EL (cell line): ENCODE measurements at regions not wholly inside any gene's neighbourhood (a gene's known extent, or its start where the extent isn't known, plus 50 kb on each side); places are given as distances from the start of the nearest gene placed in this dataset.

ENCODE experiments used
- DNase-seq: peaks from one replicate; pipeline ENCODE4 v3.0.0-alpha.2; 2016

DNA sequence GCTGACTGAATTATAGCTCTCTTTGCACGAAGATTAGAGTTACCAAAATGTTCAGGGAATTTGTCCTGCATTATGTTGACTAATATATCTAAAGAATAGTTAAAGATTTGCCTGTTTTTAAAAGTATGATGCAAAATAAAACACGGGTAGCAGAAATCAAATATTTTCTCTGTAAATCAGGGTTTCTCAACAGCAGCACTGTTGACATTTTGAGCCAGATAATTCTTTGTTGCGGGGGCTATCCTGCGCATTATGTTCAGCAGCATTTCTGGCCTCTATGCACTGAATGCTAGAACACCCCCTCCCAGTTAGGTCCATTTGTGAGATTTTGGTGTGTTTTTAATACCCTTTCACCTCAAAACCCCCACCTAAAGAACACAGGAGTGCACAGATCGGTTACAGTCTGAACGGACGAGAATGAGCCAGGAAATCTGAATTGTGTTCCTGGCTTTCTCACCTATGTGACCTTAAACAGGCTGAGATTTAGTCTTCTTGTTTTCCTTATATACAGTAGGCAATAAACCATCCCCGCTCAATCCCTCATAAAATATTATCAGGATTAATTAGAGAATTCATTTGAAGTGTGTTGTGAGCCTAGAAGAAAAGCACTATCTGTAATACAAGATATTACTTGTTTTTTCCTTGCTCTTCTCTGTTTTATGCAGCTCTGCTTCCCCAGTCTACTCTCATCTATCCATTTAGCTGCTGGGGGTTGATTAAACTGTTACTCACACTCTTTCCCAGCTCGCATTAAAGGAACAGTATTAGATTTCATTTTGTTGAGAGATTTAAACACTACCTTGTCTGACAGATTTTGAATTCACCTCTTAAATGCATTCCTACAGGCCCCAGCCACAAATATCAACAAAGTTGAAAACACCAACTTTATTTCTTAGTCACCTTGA is 247.5 kb upstream of the GOLIM4 start:
- DNase-seq: no peak

- no peak for DNase-seq
These were observed 246.5 kb upstream of the GOLIM4 start for GRCh38 chr3:168341956-168342936.

DNA sequence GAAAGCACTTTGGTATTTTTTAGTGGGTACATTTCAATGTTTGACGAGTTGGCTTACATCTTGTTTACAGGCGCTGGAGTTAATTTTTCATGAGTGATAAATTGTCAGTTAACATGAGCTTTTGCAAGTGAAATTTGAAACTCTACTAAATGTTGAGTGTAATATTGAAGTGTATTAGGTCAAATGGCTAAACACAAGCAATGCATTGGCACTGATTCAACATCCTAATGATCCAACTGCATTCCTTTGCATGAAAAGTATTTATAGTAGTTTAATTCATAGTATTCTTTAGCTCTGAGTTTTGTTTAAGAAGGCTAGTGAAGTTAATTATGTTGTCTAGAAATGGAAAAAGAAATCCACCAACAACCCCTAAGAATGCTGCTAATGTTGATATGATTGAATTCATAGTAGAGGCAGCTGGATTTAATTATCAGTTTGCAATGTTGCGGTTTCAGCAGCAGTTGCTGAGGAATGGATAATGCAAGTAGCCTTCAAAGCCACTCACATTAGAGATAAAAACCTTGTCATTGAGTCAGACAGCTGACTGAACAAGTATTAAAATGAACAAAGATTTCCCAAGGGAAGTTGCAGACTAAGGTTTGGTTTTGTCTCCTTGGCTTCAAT is 245.6 kb upstream of the GOLIM4 start:
- peak; percentile 34 for DNase-seq

DNA sequence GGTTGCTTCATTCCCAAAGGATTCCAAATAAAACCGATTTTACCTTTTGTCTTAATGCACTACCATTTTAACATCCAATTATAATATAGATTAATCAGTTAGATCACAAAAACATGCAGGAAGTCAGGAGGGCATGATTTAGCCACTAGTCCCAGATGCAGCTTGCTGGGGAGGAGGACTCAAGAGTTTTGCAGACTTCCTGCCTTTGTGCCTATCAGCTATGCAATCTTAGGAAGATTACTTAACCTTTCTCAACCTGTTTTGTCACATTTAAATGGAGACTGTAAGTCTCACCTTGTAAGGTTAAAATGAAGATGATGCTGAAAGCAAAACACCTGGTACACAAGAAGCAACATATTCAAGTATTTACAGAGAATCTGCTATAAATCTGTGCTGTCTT is 242.4 kb upstream of the GOLIM4 start:
- DNase-seq: no peak

GRCh38 chr3:168336276-168336675 is 240.6 kb upstream of the GOLIM4 start:
- no peak for DNase-seq

DNA sequence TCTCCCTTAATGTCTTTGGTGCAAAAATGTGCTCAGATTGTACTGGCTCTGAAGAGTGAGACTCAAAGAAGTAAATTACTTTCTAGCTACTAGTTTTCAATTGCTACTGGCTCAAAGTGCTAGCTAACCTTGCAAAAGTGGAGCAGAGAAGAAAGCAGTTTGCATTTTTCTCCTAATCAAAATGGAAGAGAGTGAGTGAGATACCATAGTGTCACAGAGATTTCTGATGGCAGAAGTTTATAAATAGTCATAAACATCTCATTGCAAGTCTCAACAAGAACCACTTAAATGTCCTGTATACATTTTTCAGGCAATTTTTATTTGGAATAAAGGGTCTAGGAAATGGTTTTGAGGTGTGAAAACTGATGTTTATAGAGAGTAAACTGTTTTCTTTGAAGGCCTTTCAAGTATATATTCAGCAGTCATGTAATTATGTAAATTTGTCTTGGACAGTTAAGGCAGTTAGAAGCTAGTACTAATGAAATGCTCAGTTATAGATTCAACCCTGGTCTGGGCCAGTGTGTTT is 237.7 kb upstream of the GOLIM4 start:
- DNase-seq: no peak

DNA sequence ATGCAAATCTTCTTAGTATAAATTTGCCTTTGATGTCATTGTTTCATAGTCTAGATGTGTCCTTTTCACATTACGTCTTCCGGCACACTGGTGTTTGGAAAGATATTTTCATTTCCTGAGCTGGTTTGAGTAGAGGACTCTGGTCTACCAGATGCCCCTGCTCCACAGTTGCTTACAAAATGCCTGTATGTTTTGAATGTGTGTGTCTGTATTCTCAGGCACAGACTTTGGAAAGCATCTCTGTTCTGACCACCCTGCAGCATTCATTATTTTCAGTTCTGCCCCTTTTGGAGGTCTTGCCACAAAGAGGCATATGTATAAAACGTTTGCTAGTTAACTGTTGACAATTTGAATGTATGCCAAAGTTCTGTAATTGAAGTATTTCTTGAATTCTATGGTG is 236.0 kb upstream of the GOLIM4 start:
- DNase-seq: no peak

DNA sequence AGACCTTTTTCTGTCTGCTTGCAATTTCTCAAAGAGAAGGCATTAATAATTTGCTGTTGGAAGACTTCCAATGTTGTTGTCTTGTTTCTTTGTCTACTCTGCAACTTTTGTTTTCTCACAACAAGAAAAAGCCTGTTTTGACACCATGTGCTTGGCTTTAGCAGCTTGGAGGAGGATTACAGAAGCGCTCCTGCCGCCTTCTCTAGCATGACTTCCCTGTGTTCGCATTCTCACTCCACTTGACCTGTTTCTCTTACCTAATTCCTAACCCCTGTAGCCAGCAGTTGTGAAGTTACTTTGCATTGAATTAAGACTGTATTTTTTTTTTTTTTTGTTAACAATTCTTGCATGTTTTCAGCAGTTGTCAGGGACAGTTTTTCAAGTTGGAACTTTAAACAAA is 235.3 kb upstream of the GOLIM4 start:
- DNase-seq: no peak

DNA sequence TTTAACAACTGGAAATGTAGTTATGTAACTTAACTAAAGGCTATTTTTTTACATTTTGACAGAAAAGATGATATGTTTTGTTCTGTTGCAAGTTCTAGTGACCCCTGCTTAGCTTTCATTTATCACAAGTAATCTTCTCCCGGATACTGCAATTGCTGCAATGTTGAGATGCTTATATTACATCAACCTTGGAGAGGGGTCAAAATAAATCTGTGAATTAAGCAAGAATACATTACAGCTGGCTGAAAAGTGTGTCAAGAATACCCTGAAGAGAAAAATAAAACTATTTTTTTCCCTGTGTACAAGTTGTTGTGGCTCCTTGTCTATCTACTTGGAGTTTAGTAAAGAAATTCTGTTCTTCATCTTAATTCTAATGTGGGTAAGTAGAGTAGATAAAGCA is 232.1 kb upstream of the GOLIM4 start:
- no peak for DNase-seq

DNA sequence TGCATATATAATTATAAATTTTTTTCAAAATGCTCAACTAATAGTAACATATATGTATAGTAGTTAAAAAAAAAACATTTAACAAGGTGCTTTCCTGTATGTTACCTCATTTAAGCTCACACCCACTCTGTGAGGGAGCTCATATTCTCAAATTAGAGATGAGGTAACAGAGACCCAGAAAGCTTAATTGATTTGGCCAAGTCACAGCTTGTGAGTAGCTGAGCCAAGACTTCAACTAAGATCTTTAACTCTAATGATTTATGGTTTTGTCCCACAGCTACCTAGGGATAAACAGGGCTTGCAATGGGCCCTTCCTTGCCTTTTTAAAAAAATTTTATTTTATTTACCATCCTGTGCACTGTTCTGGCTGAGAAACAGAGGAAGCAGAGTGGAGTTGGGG is 230.0 kb upstream of the GOLIM4 start:
- DNase-seq: no peak

- no peak for DNase-seq
These were observed 227.2 kb upstream of the GOLIM4 start for GRCh38 chr3:168322941-168323340.

DNA sequence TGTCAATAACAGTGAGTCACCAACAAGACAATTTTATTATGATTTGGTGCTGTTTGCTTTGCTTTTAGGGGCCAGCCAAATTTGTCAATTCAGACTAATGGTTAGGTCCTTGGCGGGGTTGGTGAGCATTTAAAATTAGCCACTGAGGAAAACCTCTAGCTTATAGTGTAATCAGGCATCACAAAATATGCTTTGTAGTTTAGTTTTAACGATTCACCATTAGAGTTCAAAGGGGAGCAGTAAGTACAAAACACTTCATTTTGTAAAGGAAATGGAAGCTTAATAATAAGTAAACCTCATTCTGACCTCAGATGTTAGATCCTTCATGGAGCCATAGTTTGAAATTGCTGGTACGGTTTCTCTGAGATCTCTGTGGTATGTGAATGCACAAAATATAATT is 218.4 kb upstream of the GOLIM4 start:
- DNase-seq: no peak

- no peak for DNase-seq
These were observed 217.3 kb upstream of the GOLIM4 start for GRCh38 chr3:168312984-168313383.

- DNase-seq: no peak
These were observed 212.2 kb upstream of the GOLIM4 start for GRCh38 chr3:168307893-168308292.

GRCh38 chr3:168295027-168295426 is 199.3 kb upstream of the GOLIM4 start:
- DNase-seq: no peak

DNA sequence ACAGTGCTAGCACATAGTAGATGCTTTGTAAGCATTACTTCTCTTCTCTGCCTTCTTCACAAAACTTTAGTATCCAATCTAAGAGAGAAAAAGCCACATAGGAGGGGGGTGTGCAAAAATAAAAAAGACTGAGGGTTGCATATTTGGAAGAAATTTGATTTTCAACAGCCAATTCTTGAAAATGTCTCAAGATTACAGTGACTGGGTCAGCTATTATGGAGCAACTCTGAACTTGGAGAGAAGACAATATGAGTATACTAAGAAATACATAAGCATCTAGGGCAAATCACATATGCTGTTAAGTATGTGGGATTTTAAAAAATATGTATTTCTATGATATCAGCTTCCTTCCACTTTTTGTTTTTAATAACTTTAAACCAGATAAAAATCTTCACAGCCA is 196.6 kb upstream of the GOLIM4 start:
- DNase-seq: no peak

GRCh38 chr3:168289471-168290008 is 193.8 kb upstream of the GOLIM4 start:
- DNase-seq: no peak

- DNase-seq: no peak
These were observed 193.0 kb upstream of the GOLIM4 start for GRCh38 chr3:168288511-168289401.

- DNase-seq: no peak
These were observed 189.8 kb upstream of the GOLIM4 start for GRCh38 chr3:168285506-168285905.

DNA sequence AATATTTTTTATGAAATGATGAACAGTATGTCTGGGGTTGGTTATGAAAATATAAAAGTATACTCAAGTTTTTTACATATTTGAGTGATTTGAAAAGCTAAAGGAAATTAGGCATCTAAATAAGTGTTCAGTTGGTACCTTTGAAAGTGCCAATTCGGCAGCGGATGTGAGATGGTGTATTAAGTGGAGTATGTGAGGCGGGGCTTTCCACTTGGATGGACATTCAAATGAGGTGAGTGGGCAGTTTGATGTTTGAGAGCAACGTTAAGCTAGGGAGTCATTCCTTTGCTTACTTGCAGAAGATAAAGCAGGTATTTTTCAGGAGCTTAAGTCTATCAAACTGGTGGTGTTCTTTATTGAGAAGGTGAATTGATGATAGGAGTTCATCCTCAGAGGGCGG is 189.0 kb upstream of the GOLIM4 start:
- no peak for DNase-seq

GRCh38 chr3:168275662-168276061 is 179.9 kb upstream of the GOLIM4 start:
- no peak for DNase-seq

GRCh38 chr3:168273917-168274316 is 178.2 kb upstream of the GOLIM4 start:
- no peak for DNase-seq
